ENCODE measurements at regions not wholly inside any gene's neighbourhood (a gene's known extent, or its start where the extent isn't known, plus 50 kb on each side); places are given as distances from the start of the nearest gene placed in this dataset.
A peak's percentile ranks its signal among the peaks of the same experiment; 100 is the strongest.

GRCh38 chr6:112735129-112735528 lies 388.0 kb downstream of the RFPL4B start:
- DNase-seq (ENCODE audit: low spot score), result no peak

GRCh38 chr6:112739766-112740165 lies 392.6 kb downstream of the RFPL4B start:
- no peak for DNase-seq (ENCODE audit: low spot score)

- no peak for DNase-seq (ENCODE audit: low spot score)
Measured at GRCh38 chr6:112743323-112743722, 396.2 kb downstream of the RFPL4B start.

DNA sequence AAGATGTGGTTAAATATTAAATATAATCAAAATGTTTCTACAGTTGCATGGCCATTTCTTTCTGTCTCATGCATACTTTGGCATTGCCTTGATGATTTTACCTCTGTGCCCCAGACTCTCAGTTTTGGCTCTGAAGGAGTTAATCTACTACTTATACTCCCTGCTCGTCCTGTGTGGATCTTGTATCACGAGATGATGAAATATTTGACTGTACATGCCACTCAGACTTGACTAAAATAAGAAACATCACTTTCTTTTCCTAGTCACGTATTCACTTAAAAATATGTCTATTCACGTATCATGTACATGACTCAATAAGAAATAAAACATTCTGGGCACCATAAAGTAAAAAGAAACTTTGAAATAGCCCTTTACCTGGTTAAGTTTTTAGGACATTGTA lies 397.7 kb downstream of the RFPL4B start:
- no peak for DNase-seq (ENCODE audit: low spot score)

DNA sequence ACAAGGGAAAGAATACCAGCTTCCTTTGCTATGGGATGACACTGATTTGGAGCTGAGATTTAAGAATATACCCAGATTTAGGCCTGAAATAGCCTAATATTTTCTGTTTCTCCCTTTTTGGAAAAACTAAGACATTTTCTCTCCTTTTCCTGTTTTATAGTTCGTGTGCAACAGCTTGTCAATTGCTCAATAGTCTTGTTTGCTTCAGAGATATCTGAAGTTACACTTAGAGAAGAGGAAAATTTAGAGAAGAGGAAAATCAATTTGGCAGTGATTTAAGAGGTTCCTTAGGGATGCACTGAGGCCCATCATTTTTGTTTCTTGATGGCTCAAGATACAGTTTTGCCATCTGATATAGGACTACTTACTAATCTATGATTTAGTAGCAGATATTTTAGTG lies 398.6 kb downstream of the RFPL4B start:
- DNase-seq (ENCODE audit: low spot score), result no peak

- no peak for DNase-seq (ENCODE audit: low spot score)
Measured at GRCh38 chr6:112749673-112750072, 402.5 kb downstream of the RFPL4B start.

GRCh38 chr6:112752305-112752704 lies 405.2 kb downstream of the RFPL4B start:
- DNase-seq (ENCODE audit: low spot score), result no peak

GRCh38 chr6:112752791-112753190 lies 405.7 kb downstream of the RFPL4B start:
- DNase-seq (ENCODE audit: low spot score), result no peak

DNA sequence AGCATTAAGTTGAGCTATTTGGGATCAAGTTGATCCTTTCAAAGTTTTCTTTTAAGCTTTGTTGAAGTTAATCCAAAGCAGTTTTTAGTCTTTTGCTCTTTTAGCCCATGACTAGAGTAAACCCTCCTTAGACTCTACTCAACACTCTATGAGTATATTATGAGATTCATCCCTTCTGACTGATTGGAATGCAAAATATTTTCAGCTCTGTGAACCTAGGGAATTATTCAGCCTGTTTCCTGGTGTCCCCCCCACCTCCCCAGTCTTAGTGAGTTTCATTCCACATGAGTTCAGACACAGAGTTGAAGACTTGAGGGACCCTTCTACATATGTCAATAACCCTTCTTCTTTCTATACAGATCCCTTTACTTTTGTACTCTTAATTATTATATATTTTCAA lies 413.7 kb downstream of the RFPL4B start:
- DNase-seq (ENCODE audit: low spot score), result no peak

DNA sequence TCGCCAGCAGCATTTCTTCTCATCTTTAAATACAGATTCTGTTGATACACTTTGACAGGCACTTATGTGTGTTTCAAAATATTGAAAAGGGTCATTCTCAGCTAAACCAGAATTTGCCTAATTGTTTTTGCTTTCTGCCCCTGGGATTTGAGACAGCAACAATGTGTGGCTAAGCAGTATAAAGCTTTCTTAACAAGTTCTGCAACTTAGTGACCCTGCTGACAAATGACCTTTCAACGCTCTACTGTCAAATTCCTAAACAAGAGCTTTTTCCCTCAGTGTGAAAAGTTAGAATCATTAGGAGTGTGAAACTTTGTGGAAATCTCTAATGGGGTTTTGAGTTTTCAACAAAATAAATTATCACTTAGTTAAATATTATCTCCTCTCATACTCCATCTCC lies 414.6 kb downstream of the RFPL4B start:
- DNase-seq (ENCODE audit: low spot score), result no peak

DNA sequence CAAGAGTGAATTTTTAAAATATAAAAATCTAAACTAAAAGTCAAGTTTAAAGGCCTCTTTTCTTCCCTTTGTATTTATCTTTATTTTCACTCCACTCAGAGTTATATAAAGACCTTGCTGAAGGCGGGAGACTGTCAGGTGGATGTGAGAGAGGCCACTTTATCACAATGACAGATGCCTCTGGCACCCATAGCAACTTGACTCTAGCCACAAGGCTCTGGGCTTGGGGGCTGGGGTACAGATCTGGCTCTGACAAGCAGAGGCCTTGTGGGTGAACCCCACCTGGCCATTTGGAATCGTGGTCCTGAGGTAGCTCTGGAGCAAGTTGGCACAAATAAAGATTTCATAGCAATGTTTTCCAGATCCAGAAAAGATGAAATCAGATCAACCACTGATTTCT lies 417.2 kb downstream of the RFPL4B start:
- no peak for DNase-seq (ENCODE audit: low spot score)

GRCh38 chr6:112770308-112770707 lies 423.2 kb downstream of the RFPL4B start:
- no peak for DNase-seq (ENCODE audit: low spot score)

DNA sequence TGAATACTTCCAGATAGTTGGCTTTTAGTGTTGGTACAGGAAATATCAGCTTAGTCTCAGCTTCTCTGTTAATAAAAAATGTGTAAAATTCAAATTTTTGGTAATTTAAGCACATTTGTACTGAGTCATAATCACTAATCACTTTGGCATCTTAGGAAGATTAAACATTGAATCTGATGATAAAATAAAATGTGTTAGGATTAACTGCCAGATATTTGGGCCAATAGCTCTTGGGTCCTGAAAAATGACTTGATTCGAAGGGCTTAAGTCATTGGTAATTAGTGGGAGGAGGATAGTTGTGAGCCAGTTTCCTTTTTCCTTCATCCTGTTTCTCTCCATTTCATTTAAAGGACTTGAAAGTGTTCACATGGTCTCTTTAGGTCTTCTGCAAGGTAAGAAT lies 426.1 kb downstream of the RFPL4B start:
- no peak for DNase-seq (ENCODE audit: low spot score)

DNA sequence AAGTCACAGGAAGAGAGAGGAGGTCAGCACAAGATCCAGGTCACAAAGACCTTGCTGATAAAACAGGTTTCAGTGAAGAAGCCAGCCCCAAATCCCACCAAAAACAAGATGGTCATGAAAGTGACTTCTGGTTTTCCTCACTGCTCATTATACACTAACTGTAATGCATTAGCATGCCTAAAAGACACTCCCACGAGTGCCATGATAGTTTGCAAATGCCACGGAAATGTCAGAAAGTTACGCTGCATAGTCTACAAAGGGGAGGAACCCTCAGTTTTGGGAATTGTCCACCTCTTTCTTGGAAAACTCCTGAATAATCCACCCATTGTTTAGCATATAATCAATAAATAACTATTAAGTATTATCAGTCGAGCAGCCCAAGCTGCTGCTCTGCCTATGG lies 427.2 kb downstream of the RFPL4B start:
- DNase-seq (ENCODE audit: low spot score), result no peak

GRCh38 chr6:112780498-112781096 lies 433.5 kb downstream of the RFPL4B start:
- DNase-seq (ENCODE audit: low spot score), result peak; percentile 82

DNA sequence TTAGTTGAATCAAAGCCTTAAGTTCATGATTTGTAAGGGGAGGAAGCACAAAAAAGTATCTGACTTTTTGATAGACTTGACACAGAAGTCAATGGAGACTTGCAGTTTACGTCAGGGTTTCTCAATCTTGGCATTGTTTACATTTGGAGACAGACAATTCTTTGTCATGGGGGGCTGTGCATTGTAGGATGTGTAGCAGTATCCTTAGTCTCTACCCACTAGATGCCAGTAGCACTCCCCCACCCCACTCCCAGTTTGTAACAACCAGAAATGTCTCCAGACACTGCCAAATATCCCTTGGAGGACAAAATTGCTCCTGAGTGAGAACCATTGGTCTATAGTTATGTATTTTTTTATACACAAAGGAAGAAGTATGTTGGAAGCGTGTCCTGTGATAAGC lies 434.1 kb downstream of the RFPL4B start:
- peak; percentile 37 for DNase-seq (ENCODE audit: low spot score)

- no peak for DNase-seq (ENCODE audit: low spot score)
Measured at GRCh38 chr6:112785408-112785807, 438.3 kb downstream of the RFPL4B start.

DNA sequence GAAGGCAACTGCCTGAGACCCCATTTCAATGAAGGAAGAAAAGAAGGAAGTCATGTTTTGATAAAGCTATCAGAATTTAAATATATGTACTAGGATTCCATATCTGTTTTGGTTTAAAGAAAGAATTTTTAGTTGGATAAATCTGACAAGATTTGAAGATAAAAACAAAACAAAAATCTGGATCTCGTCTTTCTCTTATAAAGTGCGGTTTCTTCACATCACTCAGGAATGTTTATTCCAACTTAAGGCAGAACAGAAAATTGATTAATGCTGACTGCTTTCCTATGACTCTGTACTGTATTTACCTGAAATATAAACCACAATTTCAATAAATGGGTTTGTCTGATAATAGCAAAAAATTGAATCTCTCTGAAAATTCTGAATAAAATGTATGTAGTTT lies 439.7 kb downstream of the RFPL4B start:
- DNase-seq (ENCODE audit: low spot score), result no peak

DNA sequence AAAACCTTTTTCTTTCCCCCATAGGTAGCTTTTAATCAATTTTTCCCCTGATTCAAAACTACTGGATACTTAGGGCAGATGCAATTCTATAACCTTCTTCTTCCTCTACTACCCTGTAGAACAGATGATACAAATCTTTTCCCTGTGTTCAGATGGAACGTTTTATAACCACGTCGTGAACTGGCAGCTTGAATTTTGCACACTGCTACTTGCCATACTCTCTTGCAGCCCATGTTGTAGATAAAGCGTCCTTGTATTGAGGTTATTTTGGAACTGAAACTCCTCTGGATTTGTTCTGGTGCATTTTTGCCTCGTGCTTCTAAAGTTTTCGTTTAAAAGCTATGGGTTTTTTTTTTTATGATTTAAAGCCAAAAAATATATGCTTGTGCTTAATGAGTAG lies 440.2 kb downstream of the RFPL4B start:
- DNase-seq (ENCODE audit: low spot score), result no peak

GRCh38 chr6:112795316-112795715 lies 448.2 kb downstream of the RFPL4B start:
- DNase-seq (ENCODE audit: low spot score), result no peak

- no peak for DNase-seq (ENCODE audit: low spot score)
Measured at GRCh38 chr6:112796712-112797111, 449.6 kb downstream of the RFPL4B start.

DNA sequence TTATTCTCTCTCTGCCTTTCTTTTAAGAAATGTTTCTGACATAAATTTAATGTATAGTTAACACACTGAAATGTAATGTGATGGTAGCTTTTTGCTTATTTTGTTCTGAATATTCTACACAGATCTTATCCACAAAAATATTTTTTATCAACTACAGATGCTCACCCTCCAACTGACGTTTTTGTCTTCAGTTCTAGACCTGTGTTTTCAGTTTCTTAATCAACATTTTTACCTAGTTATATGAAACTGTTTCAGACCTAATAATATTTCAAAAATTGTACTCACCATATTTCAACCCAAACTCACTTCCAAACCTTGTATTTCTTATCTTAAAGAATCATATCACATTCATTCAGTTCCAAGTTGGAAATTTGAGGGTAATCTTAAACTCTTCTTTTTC lies 452.8 kb downstream of the RFPL4B start:
- DNase-seq (ENCODE audit: low spot score), result no peak

DNA sequence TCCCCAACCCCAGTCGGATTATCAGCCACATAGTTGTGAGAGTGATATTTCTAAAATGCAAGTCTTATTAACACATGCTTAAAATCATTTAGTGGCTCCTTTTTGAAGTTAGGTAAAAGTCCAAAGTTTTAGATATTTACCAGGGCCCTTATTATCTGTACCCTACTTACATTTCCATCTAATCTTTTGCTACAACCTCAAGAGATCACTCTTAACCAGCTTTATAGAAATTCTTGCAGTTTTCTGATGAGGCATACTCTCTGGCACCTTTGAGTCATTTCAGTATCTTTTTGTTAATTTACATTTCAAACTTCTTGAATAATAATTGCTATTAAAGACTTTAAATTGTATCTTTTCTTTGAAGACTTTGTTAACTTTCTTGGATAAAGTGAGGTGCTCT lies 453.3 kb downstream of the RFPL4B start:
- no peak for DNase-seq (ENCODE audit: low spot score)

- DNase-seq (ENCODE audit: low spot score), result no peak
Measured at GRCh38 chr6:112800916-112801315, 453.8 kb downstream of the RFPL4B start.
